ENCODE measurements at regions not wholly inside any gene's neighbourhood (a gene's known extent, or its start where the extent isn't known, plus 50 kb on each side); places are given as distances from the start of the nearest gene placed in this dataset.

DNA sequence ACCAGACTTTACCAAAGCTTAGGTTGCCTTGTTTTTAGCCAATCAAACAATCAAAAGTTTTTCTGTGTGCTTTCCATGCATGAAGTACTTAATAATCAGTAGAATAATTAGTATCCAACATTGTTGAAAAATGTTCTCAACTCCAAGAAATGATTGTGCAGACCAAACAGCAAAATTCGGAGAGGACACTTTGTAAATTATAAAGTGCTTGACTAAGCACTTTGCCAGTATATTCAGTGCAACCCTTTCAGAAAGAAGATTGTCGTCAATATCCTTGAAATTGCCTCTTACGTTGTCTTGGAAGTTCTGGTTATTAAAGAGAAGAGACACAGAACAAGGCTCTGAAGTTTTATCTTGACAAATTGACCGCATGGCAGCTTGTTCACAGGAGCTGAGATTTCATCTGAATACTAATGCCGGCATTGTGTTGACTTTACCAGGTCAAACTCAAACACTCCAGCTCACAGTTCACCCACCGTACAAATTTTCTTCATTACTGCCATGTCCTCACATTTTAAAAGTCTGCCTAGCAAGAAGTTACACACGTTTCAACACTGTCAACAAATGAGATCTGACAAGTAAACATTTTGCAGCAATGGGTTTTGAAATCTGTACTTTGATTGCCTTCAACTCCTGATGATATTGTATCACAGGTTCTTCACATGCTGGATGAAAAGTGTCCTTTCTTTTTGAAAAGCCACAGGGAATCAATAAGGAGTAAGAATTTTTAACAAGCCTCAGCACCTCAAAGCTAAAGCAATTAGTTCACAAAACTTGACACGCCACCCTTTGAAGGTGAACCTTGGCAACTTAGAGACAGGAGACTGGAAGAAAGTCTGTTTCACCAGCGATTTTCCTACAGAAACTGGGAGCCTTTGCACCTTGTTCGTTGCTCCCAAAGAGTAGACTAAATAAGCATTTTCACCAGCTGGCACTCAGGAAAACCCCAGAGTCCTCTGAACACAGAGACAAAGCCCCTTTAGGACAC lies 150.9 kb downstream of the RFC3 start:
- Histone ChIP-seq H3K36me3 (ENCODE audit: control insufficient read depth, insufficient read depth, low read length) (no peaks in the 10 kb centered on the region), H3K27me3 (replicated peaks; ENCODE audit: control insufficient read depth, insufficient read depth, low read length) (no peaks in the 10 kb centered on the region; the same call in 1 of the 2 replicates), H3K4me3 (replicated peaks; ENCODE audit: low read depth, low read length) (no peak overlapping the region)
- TF ChIP-seq, protein P1, sequence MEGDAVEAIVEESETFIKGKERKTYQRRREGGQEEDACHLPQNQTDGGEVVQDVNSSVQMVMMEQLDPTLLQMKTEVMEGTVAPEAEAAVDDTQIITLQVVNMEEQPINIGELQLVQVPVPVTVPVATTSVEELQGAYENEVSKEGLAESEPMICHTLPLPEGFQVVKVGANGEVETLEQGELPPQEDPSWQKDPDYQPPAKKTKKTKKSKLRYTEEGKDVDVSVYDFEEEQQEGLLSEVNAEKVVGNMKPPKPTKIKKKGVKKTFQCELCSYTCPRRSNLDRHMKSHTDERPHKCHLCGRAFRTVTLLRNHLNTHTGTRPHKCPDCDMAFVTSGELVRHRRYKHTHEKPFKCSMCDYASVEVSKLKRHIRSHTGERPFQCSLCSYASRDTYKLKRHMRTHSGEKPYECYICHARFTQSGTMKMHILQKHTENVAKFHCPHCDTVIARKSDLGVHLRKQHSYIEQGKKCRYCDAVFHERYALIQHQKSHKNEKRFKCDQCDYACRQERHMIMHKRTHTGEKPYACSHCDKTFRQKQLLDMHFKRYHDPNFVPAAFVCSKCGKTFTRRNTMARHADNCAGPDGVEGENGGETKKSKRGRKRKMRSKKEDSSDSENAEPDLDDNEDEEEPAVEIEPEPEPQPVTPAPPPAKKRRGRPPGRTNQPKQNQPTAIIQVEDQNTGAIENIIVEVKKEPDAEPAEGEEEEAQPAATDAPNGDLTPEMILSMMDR (IDR thresholded peaks at IDR 0.05; ENCODE audit: insufficient read depth, low read length, poor library complexity, severe bottlenecking), result no peak
- DNase-seq (ENCODE audit: extremely low read depth, insufficient read length), result no peak

DNA sequence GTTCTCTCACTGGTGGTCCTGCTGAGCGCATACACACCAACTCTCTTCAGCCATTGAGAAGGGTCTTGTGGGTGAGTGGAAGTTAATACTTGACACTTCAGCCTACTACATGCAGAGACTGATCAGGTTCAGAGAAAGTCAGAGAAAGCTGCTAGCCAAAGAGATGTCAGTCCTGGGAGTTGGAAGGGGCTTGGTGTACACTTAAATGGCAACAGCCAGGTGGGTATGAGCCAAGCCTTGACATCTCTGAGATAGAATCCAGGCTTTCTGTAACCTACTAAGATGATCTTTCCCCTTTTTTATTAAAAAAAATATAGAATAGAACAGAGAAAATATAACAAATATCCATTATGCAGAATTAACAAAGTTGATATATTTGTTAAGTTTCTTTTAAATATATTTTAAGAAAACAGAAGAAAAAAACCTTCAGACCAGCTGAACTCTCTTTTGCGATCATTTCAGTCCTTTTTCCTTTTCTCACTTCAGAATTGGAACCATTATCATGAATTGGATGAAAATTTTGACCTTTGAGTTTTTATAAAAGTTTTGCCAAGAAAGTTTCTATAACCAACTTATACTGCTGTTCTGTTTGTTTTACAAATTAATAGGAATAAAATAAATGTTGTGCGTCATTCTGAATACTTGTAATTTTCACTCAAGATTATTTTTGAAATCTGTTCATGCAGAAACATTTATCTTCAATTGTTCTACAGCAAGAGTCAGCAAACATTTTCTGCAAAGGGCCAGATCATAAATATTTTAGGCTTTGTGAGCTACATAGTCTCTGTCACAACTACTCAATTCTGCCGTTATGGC lies 153.0 kb downstream of the RFC3 start:
- Histone ChIP-seq H3K27me3 (replicated peaks; ENCODE audit: control insufficient read depth, insufficient read depth, low read length) (no peaks in the 10 kb centered on the region; the same call in 1 of the 2 replicates), H3K4me3 (replicated peaks; ENCODE audit: low read depth, low read length) (no peak overlapping the region), H3K36me3 (ENCODE audit: control insufficient read depth, insufficient read depth, low read length) (no peaks in the 10 kb centered on the region)
- TF ChIP-seq, protein P1 (IDR thresholded peaks at IDR 0.05; ENCODE audit: insufficient read depth, low read length, poor library complexity, severe bottlenecking), result no peak
- DNase-seq (ENCODE audit: extremely low read depth, insufficient read length), result no peak

DNA sequence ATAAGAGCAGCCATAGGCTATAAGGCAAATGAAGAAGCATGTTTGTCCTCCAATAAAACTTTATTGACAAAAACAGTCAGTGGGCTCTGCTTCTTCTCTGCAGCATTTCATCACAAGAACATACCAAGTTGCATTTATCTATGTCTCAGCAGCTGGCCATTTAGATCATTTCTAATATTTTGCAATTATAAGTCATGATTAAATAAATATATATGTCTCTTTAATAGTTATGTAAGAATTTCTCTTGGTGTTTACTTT lies 153.5 kb downstream of the RFC3 start:
- TF ChIP-seq, protein P1 (IDR thresholded peaks at IDR 0.05; ENCODE audit: insufficient read depth, low read length, poor library complexity, severe bottlenecking), result no peak
- H3K4me3 ChIP-seq (replicated peaks; ENCODE audit: low read depth, low read length), result no peak overlapping the region
- DNase-seq (ENCODE audit: extremely low read depth, insufficient read length), result no peak
- no peaks in the 10 kb centered on the region; the same call in 1 of the 2 replicates for H3K27me3 ChIP-seq (replicated peaks; ENCODE audit: control insufficient read depth, insufficient read depth, low read length)
- H3K36me3 ChIP-seq (ENCODE audit: control insufficient read depth, insufficient read depth, low read length), result no peaks in the 10 kb centered on the region

DNA sequence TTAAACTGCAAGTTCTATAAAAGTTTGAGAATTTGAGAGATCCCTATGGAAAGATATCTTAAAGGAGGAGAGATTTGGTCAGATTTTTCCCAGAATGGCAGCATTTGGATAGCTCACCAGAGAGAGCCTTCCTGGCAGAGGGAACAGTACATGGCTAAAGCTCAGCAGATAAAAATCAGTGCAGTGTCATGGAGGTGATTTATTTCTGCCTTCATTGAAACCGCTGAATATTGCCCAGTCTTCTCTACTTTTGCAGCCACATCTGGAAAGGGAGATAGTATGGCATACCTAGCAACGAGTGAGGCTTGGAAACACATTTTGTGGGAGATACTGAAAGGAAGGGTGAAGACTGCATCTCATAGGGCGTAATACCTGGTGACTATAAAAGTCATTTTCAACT lies 155.2 kb downstream of the RFC3 start:
- Histone ChIP-seq H3K4me3 (replicated peaks; ENCODE audit: low read depth, low read length) (no peak overlapping the region), H3K36me3 (ENCODE audit: control insufficient read depth, insufficient read depth, low read length) (no peaks in the 10 kb centered on the region), H3K27me3 (replicated peaks; ENCODE audit: control insufficient read depth, insufficient read depth, low read length) (no peaks in the 10 kb centered on the region; the same call in 1 of the 2 replicates)
- TF ChIP-seq, protein P1 (IDR thresholded peaks at IDR 0.05; ENCODE audit: insufficient read depth, low read length, poor library complexity, severe bottlenecking), result no peak
- DNase-seq (ENCODE audit: extremely low read depth, insufficient read length), result no peak

DNA sequence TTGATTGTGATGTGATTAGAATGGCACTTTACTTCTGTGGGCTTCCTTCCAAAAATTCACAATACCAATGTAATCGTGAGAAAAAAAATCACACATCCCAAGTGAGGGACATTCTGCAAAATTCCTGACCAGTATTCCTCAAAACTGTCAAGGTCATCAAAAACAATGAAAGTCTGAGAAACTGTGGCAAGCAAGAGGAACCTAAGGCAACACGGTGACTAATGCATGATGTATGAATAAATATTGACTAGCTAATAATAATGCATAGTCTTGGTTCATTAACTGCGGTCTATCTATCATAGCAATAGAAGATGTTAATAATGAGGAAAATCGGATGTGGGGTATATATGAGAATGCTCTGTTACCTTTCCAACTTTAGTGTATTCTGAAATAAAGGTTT lies 159.0 kb downstream of the RFC3 start:
- TF ChIP-seq, protein P1 (IDR thresholded peaks at IDR 0.05; ENCODE audit: insufficient read depth, low read length, poor library complexity, severe bottlenecking), result no peak
- Histone ChIP-seq H3K4me3 (replicated peaks; ENCODE audit: low read depth, low read length) (no peak overlapping the region), H3K27me3 (replicated peaks; ENCODE audit: control insufficient read depth, insufficient read depth, low read length) (no peaks in the 10 kb centered on the region), H3K36me3 (ENCODE audit: control insufficient read depth, insufficient read depth, low read length) (no peaks in the 10 kb centered on the region)
- no peak for DNase-seq (ENCODE audit: extremely low read depth, insufficient read length)
